Medulla oblongata (tissue), 1 donor: ENCODE measurements at regions not wholly inside any gene's neighbourhood (a gene's known extent, or its start where the extent isn't known, plus 50 kb on each side); places are given as distances from the start of the nearest gene placed in this dataset.

ENCODE experiments used
- DNase-seq: peaks from one replicate; pipeline ENCODE4 v3.0.0-alpha.2; 2015; ENCODE audit errors: extremely low spot score

GRCh38 chr6:24010133-24010532, 115.9 kb upstream of the NRSN1 start:
- no peak for DNase-seq

- no peak for DNase-seq
Measured at GRCh38 chr6:24016286-24016685, 109.7 kb upstream of the NRSN1 start.

- DNase-seq = no peak
Measured at GRCh38 chr6:24016857-24017256, 109.2 kb upstream of the NRSN1 start.

- no peak for DNase-seq
Measured at GRCh38 chr6:24019393-24019792, 106.6 kb upstream of the NRSN1 start.

GRCh38 chr6:24019830-24020229, 106.2 kb upstream of the NRSN1 start:
- no peak for DNase-seq

- DNase-seq = no peak
Measured at GRCh38 chr6:24026050-24026449, 100.0 kb upstream of the NRSN1 start.

GRCh38 chr6:24031496-24031895, 94.5 kb upstream of the NRSN1 start:
- no peak for DNase-seq

GRCh38 chr6:24032896-24033688, 92.9 kb upstream of the NRSN1 start:
- no peak for DNase-seq

- no peak for DNase-seq
Measured at GRCh38 chr6:24043848-24044247, 82.2 kb upstream of the NRSN1 start.

- no peak for DNase-seq
Measured at GRCh38 chr6:24051942-24052589, 73.9 kb upstream of the NRSN1 start.

- peak; percentile 9 for DNase-seq
Measured at GRCh38 chr6:24052590-24052961, 73.4 kb upstream of the NRSN1 start.

GRCh38 chr6:24053057-24053456, 73.0 kb upstream of the NRSN1 start:
- no peak for DNase-seq

GRCh38 chr6:24054388-24054787, 71.6 kb upstream of the NRSN1 start:
- no peak for DNase-seq

- DNase-seq = no peak
Measured at GRCh38 chr6:24056567-24056966, 69.4 kb upstream of the NRSN1 start.

GRCh38 chr6:24057030-24057429, 69.0 kb upstream of the NRSN1 start:
- DNase-seq = no peak

- no peak for DNase-seq
Measured at GRCh38 chr6:24060982-24061754, 64.8 kb upstream of the NRSN1 start.

- peak; percentile 39 for DNase-seq
Measured at GRCh38 chr6:24064106-24064505, 61.9 kb upstream of the NRSN1 start.

GRCh38 chr6:24064832-24065231, 61.2 kb upstream of the NRSN1 start:
- DNase-seq = no peak

- no peak for DNase-seq
Measured at GRCh38 chr6:24069526-24069925, 56.5 kb upstream of the NRSN1 start.

GRCh38 chr6:24072038-24072746, 53.8 kb upstream of the NRSN1 start:
- DNase-seq = no peak

GRCh38 chr6:24076011-24076410, 50.0 kb upstream of the NRSN1 start:
- DNase-seq = no peak
